Mesothelial cell of epicardium (in vitro differentiated cells): ENCODE measurements at regions not wholly inside any gene's neighbourhood (a gene's known extent, or its start where the extent isn't known, plus 50 kb on each side); places are given as distances from the start of the nearest gene placed in this dataset.
A peak's percentile ranks its signal among the peaks of the same experiment; 100 is the strongest.

Experiments used
- DNase-seq, 2 experiments: peaks; one replicate each; pipeline ENCODE4 v3.0.0; 2021; ENCODE audit warnings: low spot score in 2 of 2; ENCODE audit not compliant: unreplicated experiment in 2 of 2
- H3K27ac Mint-ChIP-seq: 2 replicates; pipeline ENCODE4 v1.8.0; 2021; ENCODE audit warnings: mixed read lengths
- H3K27me3 Mint-ChIP-seq: 2 replicates; pipeline ENCODE4 v1.8.0; 2021; ENCODE audit warnings: low read depth, mixed read lengths
- H3K36me3 Mint-ChIP-seq: 2 replicates; pipeline ENCODE4 v1.8.0; 2021; ENCODE audit warnings: mixed read lengths
- H3K4me1 Mint-ChIP-seq: 2 replicates; pipeline ENCODE4 v1.8.0; 2021; ENCODE audit warnings: mixed read lengths
- H3K4me3 Mint-ChIP-seq: 2 replicates; pipeline ENCODE4 v1.8.0; 2021; ENCODE audit warnings: mild to moderate bottlenecking, moderate library complexity, mixed read lengths
- H3K9me3 Mint-ChIP-seq: 2 replicates; pipeline ENCODE4 v1.8.0; 2021; ENCODE audit warnings: mixed read lengths
- TF ChIP-seq, protein P1 (sequence below): fragments of 200-600 bp; sonication (generic); IDR thresholded peaks from one replicate; pipeline ENCODE4 v1.5.0; 2021; ENCODE audit warnings: antibody characterized with exemption; ENCODE audit not compliant: unreplicated experiment

DNA sequence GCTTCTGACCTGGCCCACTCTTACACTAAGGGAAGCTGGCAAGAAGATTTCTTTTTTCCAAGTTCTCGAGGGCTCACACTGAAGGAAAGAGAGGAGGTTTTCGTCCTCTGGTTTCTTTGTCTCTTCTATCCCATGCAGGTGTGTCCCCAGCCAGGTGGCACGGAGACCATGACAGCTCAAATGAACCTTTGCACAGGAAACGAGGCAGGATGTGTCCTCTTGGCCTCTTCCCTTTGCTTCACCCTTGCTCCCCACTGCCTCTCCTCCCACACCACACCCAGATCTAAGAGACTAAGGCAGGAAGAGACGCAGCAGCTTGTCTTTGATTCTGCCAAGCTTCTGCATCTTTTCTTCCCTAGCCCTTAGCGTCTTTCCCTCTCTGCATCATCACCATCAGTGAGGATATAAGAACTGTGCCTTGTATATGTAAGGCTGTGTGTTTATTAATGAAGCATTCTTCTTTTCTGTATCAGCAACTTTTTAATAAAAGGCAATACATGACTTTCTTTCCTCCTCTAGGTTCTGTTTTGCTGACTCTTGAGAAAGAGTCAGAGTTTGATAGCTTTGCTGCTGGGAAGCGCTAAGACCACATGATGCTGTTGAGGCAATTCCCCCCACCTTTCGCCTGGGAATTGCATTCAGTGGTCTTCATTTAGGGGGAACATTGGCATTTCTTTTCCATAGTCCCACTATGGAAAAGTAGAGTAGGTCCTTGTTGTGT lies 56.0 kb upstream of the PARVA start:
- H3K4me3 Mint-ChIP-seq, result no peak overlapping the region
- peak overlapping the region; percentile 96 for H3K27ac Mint-ChIP-seq

DNA sequence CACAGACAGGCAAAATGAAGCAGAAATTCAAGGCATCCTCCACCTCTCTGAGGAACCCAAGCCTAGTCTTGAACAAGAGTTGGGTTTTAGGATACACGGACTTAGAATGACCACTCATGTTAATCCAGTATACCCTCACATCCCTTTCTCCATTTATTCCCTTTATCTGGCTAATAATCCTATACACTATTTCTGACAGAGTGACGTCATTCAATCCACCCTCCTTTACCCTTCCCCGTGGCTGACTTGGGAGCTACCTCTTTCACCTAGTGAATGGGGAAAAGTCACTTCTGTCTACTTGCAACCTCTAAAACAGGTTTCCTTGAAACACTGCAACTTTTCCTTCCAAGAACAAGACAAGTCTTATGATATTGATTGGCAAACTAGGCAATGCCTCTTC lies 52.8 kb upstream of the PARVA start:
- Mint-ChIP-seq H3K9me3 (no peaks in the 10 kb centered on the region), H3K27ac (no peak overlapping the region), H3K4me1 (peaks cover 22% of the 10 kb centered on the region), H3K27me3 (no peaks in the 10 kb centered on the region), H3K36me3 (no peaks in the 10 kb centered on the region), H3K4me3 (no peak overlapping the region)
- no peak for DNase-seq
- TF ChIP-seq, protein P1, sequence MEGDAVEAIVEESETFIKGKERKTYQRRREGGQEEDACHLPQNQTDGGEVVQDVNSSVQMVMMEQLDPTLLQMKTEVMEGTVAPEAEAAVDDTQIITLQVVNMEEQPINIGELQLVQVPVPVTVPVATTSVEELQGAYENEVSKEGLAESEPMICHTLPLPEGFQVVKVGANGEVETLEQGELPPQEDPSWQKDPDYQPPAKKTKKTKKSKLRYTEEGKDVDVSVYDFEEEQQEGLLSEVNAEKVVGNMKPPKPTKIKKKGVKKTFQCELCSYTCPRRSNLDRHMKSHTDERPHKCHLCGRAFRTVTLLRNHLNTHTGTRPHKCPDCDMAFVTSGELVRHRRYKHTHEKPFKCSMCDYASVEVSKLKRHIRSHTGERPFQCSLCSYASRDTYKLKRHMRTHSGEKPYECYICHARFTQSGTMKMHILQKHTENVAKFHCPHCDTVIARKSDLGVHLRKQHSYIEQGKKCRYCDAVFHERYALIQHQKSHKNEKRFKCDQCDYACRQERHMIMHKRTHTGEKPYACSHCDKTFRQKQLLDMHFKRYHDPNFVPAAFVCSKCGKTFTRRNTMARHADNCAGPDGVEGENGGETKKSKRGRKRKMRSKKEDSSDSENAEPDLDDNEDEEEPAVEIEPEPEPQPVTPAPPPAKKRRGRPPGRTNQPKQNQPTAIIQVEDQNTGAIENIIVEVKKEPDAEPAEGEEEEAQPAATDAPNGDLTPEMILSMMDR, result no peak

More for the DNA sequence above, 56.0 kb upstream of the PARVA start:
- peaks cover 38% of the 10 kb centered on the region for H3K4me1 Mint-ChIP-seq
- no peak for DNase-seq
- H3K36me3 Mint-ChIP-seq, result peaks cover 3% of the 10 kb centered on the region
- no peaks in the 10 kb centered on the region for H3K27me3 Mint-ChIP-seq
- peaks cover 7% of the 10 kb centered on the region for H3K9me3 Mint-ChIP-seq
- TF ChIP-seq, protein P1, result no peak
